ENCODE measurements at regions not wholly inside any gene's neighbourhood (a gene's known extent, or its start where the extent isn't known, plus 50 kb on each side); places are given as distances from the start of the nearest gene placed in this dataset.

DNA sequence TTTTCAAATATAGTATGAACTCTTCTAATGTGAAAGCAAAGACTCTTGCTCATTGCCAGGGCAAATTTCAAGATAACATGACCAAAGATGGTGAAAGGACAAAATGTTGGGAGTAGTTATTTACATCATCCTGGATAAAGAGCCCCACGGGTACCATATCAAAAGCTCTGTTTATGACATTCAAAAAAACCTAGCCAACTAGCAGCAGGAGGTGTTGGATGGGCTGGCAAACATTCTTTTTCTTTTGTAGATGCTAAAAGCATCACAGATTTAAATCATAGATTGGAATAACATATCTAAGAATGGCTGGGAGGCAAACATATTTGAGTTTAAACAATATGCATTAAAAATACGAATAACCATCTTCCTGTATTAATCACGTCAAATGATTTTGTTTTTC, 153.5 kb downstream of the ICOS start:
- H3K9me3 Mint-ChIP-seq = peaks cover 11% of the 10 kb centered on the region
- no peak for TF ChIP-seq CTCF (IDR thresholded peaks at IDR 0.05; ENCODE audit: unreplicated experiment in 3 of 3)
- H3K4me1 Mint-ChIP-seq = peaks cover 9% of the 10 kb centered on the region
- no peaks in the 10 kb centered on the region for H3K27me3 Mint-ChIP-seq (ENCODE audit: low read depth)
- H3K27ac Mint-ChIP-seq = peak overlapping the region in 1 of 3 experiments; percentile 12
- H3K4me3 Mint-ChIP-seq = no peak overlapping the region
- peaks cover 4% of the 10 kb centered on the region for H3K36me3 Mint-ChIP-seq (ENCODE audit: low read depth)

DNA sequence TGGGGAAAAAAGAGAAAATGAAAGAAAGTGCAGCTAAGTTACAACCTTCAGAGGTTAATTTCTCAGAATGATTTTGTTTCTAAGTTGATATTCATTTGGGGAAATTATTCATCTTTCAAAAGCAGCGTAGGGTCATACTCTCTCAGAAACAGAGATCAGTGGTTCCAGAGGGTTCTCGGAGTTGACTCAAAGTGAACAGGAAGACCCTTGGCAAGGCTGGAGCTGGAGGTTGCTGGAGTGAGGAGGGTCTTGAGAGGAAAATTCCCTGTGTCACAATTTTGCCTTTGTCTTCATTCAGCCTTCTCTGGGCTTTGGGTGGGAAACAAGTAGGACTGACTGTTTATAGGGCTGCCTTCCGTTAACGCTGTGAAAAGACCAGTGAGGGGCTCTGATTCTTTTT, 168.2 kb downstream of the ICOS start:
- H3K27ac Mint-ChIP-seq = no peak overlapping the region
- no peak for TF ChIP-seq CTCF (IDR thresholded peaks at IDR 0.05; ENCODE audit: unreplicated experiment in 3 of 3)
- peaks cover 10% of the 10 kb centered on the region for H3K27me3 Mint-ChIP-seq (ENCODE audit: low read depth)
- H3K9me3 Mint-ChIP-seq = no peaks in the 10 kb centered on the region
- no peaks in the 10 kb centered on the region for H3K36me3 Mint-ChIP-seq (ENCODE audit: low read depth)
- H3K4me1 Mint-ChIP-seq = peaks cover 31% of the 10 kb centered on the region
- no peak overlapping the region for H3K4me3 Mint-ChIP-seq

DNA sequence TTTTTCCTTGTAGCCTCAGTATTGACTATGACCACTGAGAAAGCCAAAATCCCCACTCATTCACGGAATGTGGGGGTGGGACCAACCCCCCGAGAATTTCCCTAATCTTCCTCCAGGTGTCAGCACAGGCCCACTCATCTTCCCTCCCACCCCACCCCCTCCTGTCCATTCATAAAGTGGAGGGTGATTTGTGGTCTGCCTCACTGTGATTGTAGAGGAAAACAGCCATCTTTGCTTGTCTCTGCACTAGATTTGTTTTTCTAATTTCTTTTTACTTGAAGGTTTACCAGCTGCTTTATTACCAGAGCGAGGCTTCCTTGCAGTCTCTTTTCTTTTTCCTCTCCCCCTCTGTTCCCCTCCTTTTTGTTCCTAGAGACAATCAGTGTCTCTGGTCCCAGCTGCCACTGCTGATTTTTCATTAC, 171.8 kb downstream of the ICOS start:
- Mint-ChIP-seq H3K4me1 (peaks cover 52% of the 10 kb centered on the region), H3K9me3 (no peaks in the 10 kb centered on the region), H3K27me3 (ENCODE audit: low read depth) (peaks cover 11% of the 10 kb centered on the region), H3K36me3 (ENCODE audit: low read depth) (no peaks in the 10 kb centered on the region), H3K4me3 (peak overlapping the region in 1 of 3 experiments; percentile 11), H3K27ac (peak overlapping the region; percentile 77 to 83 (median 77))
- TF ChIP-seq CTCF (IDR thresholded peaks at IDR 0.05; ENCODE audit: unreplicated experiment in 3 of 3) = peak; percentile 59 to 83 (median 78)

GRCh38 chr2:204108781-204109295, 172.3 kb downstream of the ICOS start:
- Mint-ChIP-seq H3K9me3 (no peaks in the 10 kb centered on the region), H3K27me3 (ENCODE audit: low read depth) (peaks cover 8% of the 10 kb centered on the region), H3K4me1 (peaks cover 53% of the 10 kb centered on the region), H3K36me3 (ENCODE audit: low read depth) (no peaks in the 10 kb centered on the region), H3K4me3 (peak overlapping the region in 1 of 3 experiments; percentile 11), H3K27ac (peak overlapping the region; percentile 77 to 83 (median 77))
- TF ChIP-seq CTCF (IDR thresholded peaks at IDR 0.05; ENCODE audit: unreplicated experiment in 3 of 3) = no peak

GRCh38 chr2:204109681-204110080, 173.1 kb downstream of the ICOS start:
- TF ChIP-seq CTCF (IDR thresholded peaks at IDR 0.05; ENCODE audit: unreplicated experiment in 3 of 3) = no peak
- Mint-ChIP-seq H3K9me3 (no peaks in the 10 kb centered on the region), H3K4me3 (no peak overlapping the region), H3K4me1 (peaks cover 62% of the 10 kb centered on the region), H3K27ac (peak overlapping the region; percentile 77 to 83 (median 77)), H3K27me3 (ENCODE audit: low read depth) (peaks cover 7% of the 10 kb centered on the region), H3K36me3 (ENCODE audit: low read depth) (no peaks in the 10 kb centered on the region)

DNA sequence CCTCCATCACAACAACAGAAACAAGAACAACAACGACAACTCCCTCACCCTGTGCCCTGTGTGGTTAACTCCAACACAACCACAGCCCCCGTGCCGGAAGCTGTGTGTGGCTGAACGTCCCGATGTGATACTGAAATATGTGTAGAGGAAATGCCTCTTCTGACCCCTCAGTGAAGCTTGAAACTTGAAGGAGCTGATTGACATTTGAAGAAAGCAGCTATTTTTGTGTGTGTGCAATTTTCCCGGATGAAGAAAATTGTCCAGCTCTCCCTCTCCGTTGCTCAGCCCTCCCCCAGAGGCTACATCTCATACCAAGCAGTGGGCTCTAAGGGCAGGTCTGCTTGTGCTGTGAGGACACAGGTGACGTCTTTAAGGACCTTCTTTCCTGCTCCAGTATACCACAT, 173.8 kb downstream of the ICOS start:
- H3K36me3 Mint-ChIP-seq (ENCODE audit: low read depth) = no peaks in the 10 kb centered on the region

More for the DNA sequence above, 173.8 kb downstream of the ICOS start:
- peak overlapping the region; percentile 34 to 64 (median 60) for H3K4me3 Mint-ChIP-seq
- peaks cover 67% of the 10 kb centered on the region for H3K4me1 Mint-ChIP-seq
- peaks cover 7% of the 10 kb centered on the region for H3K27me3 Mint-ChIP-seq (ENCODE audit: low read depth)
- TF ChIP-seq CTCF (IDR thresholded peaks at IDR 0.05; ENCODE audit: unreplicated experiment in 3 of 3) = no peak
- H3K27ac Mint-ChIP-seq = peak overlapping the region; percentile 77 to 83 (median 77)
- H3K9me3 Mint-ChIP-seq = no peaks in the 10 kb centered on the region

Measured in nephron (organoid).